Endodermal cell (in vitro differentiated cells): ENCODE measurements at regions not wholly inside any gene's neighbourhood (a gene's known extent, or its start where the extent isn't known, plus 50 kb on each side); places are given as distances from the start of the nearest gene placed in this dataset.

Source experiments
- DNase-seq: peaks from one replicate; pipeline ENCODE4 v3.0.0-alpha.2; 2017
- H3K27ac ChIP-seq: 2 replicates; pipeline ENCODE4 v1.5.1; 2013; ENCODE audit warnings: mild to moderate bottlenecking, low read depth, low read length, moderate library complexity
- H3K27me3 ChIP-seq: 2 replicates; pipeline ENCODE4 v1.6.1; 2013; ENCODE audit warnings: mild to moderate bottlenecking, low read length, moderate library complexity; ENCODE audit not compliant: insufficient read depth, control insufficient read depth, poor library complexity, severe bottlenecking
- H3K36me3 ChIP-seq: 2 replicates; pipeline ENCODE4 v1.7.0; 2013; ENCODE audit warnings: mild to moderate bottlenecking, low read length, moderate library complexity; ENCODE audit not compliant: control insufficient read depth, insufficient read depth
- H3K4me1 ChIP-seq: one replicate; pipeline ENCODE4 v1.7.0; 2013; ENCODE audit warnings: low read length; ENCODE audit not compliant: control insufficient read depth, insufficient read depth
- H3K4me3 ChIP-seq: 2 replicates; pipeline ENCODE4 v1.5.1; 2013; ENCODE audit warnings: mild to moderate bottlenecking, low read length, moderate library complexity
- H3K9ac ChIP-seq: 2 replicates; pipeline ENCODE4 v1.6.1; 2013; ENCODE audit warnings: mild to moderate bottlenecking, low read length, moderate library complexity; ENCODE audit not compliant: poor library complexity, severe bottlenecking; ENCODE audit errors: extremely low read depth
- H3K9me3 ChIP-seq: 2 replicates; pipeline ENCODE4 v1.6.1; 2013; ENCODE audit warnings: mild to moderate bottlenecking, low read length, moderate library complexity; ENCODE audit not compliant: control insufficient read depth
- H3K27ac Mint-ChIP-seq: 2 replicates; pipeline ENCODE4 v1.8.0; 2020; ENCODE audit warnings: mixed read lengths
- H3K27me3 Mint-ChIP-seq: 2 replicates; pipeline ENCODE4 v1.8.0; 2021; ENCODE audit warnings: mild to moderate bottlenecking, mixed read lengths; ENCODE audit not compliant: insufficient read depth
- H3K36me3 Mint-ChIP-seq: 2 replicates; pipeline ENCODE4 v1.8.0; 2020; ENCODE audit warnings: low read depth, mixed read lengths
- H3K4me1 Mint-ChIP-seq: 2 replicates; pipeline ENCODE4 v1.8.0; 2020; ENCODE audit warnings: mixed read lengths
- H3K4me3 Mint-ChIP-seq: 2 replicates; pipeline ENCODE4 v1.8.0; 2020; ENCODE audit warnings: mild to moderate bottlenecking, moderate library complexity, mixed read lengths
- H3K9me3 Mint-ChIP-seq: 2 replicates; pipeline ENCODE4 v1.8.0; 2020; ENCODE audit warnings: mild to moderate bottlenecking, mixed read lengths
- WGBS, 2 experiments: methylation state at CpG; one replicate each; pipeline versions ENCODE4 v1.1.5 to v1.1.7; 2013; ENCODE audit warnings: missing lambda C conversion rate in 2 of 2, mixed read lengths in 1 of 2; ENCODE audit not compliant: insufficient coverage in 1 of 2, insufficient read length in 1 of 2; 5-methylcytosine and 5-hydroxymethylcytosine counted together
- TF ChIP-seq, protein P1 (sequence below): fragments of 200-600 bp; sonication (generic); conservative IDR thresholded peaks from 2 replicates; pipeline ENCODE4 v1.5.0; 2021; ENCODE audit warnings: antibody characterized with exemption, mild to moderate bottlenecking

DNA sequence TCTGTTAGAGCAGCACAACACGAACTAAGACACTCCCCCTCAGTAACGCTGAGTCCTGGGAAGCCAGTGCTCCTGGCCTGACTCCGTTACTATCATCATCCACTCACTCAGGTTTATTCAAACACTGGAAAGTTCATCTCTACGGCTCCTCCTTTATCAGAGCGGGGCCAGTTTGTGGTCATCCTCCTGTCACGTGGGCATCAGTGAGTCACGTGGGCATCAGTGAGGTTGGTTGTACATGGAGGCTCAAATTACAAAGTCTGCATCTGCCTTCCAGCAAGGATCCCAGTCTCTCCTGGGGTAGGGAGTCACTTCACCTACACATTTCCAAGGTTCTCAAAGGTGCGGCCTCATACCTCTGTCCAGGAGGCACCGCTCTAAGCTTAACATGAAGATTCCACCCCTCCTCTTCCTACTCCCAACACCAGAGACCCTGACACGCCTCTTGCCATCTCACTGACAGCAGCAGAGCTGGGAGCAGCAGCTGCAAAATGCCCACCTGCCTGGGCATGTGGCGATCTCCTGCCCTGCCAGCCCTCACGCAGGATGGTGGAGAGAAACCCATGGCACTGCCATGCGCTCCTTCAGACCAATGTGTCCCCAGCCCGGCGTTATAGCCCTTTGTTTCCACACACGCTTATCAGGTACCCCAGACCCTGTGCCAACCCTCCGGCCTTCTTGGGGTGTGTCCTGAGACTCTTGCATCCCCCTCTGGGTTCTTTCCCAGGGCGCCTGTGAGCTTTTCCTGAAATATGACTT is 99.2 kb upstream of the PTPRM start:
- Histone ChIP-seq H3K27me3 (no peaks in the 10 kb centered on the region), H3K4me3 (no peak overlapping the region), H3K9ac (no peak overlapping the region), H3K27ac (no peak overlapping the region), H3K4me1 (no peaks in the 10 kb centered on the region), H3K36me3 (no peaks in the 10 kb centered on the region), H3K9me3 (no peaks in the 10 kb centered on the region)
- no peak overlapping the region for H3K4me3 Mint-ChIP-seq
- H3K4me1 Mint-ChIP-seq, result no peaks in the 10 kb centered on the region
- no peak for DNase-seq
- H3K36me3 Mint-ChIP-seq, result no peaks in the 10 kb centered on the region
- H3K9me3 Mint-ChIP-seq, result no peaks in the 10 kb centered on the region
- WGBS, 2 experiments, result 85 to 92% methylated on average over 8 to 18 of the region's 18 CpGs
- no peak overlapping the region for H3K27ac Mint-ChIP-seq
- peaks cover 1% of the 10 kb centered on the region for H3K27me3 Mint-ChIP-seq
- TF ChIP-seq, protein P1, sequence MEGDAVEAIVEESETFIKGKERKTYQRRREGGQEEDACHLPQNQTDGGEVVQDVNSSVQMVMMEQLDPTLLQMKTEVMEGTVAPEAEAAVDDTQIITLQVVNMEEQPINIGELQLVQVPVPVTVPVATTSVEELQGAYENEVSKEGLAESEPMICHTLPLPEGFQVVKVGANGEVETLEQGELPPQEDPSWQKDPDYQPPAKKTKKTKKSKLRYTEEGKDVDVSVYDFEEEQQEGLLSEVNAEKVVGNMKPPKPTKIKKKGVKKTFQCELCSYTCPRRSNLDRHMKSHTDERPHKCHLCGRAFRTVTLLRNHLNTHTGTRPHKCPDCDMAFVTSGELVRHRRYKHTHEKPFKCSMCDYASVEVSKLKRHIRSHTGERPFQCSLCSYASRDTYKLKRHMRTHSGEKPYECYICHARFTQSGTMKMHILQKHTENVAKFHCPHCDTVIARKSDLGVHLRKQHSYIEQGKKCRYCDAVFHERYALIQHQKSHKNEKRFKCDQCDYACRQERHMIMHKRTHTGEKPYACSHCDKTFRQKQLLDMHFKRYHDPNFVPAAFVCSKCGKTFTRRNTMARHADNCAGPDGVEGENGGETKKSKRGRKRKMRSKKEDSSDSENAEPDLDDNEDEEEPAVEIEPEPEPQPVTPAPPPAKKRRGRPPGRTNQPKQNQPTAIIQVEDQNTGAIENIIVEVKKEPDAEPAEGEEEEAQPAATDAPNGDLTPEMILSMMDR, result no peak

DNA sequence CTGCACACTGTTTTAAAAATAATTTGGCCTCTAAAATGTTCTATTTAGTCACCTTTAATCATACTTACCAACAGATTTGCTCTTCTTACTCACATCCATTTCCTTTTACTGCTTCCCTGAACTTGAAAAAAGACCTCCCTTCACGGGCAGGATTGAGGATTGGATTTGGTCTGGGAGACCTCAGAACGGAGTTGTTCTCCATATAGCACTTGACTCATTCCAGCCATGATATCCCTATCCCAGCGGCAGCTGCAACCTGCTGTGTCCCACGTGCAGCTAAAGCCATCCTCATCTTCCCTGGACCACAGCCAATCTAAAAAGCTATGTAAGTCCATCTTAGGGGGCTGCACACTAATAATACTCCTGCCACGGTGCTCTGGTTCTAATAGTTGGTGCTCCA is 97.0 kb upstream of the PTPRM start:
- Histone ChIP-seq H3K9ac (no peak overlapping the region), H3K36me3 (no peaks in the 10 kb centered on the region), H3K4me3 (no peak overlapping the region), H3K9me3 (no peaks in the 10 kb centered on the region), H3K4me1 (no peaks in the 10 kb centered on the region), H3K27me3 (no peaks in the 10 kb centered on the region), H3K27ac (no peak overlapping the region)
- Mint-ChIP-seq H3K27me3 (peaks cover 1% of the 10 kb centered on the region), H3K4me1 (no peaks in the 10 kb centered on the region), H3K4me3 (no peak overlapping the region), H3K27ac (no peak overlapping the region), H3K9me3 (no peaks in the 10 kb centered on the region), H3K36me3 (no peaks in the 10 kb centered on the region)
- no peak for DNase-seq
- TF ChIP-seq, protein P1, result no peak
- WGBS, 2 experiments, result 73 to 89% methylated on average over 5 of the region's 5 CpGs

DNA sequence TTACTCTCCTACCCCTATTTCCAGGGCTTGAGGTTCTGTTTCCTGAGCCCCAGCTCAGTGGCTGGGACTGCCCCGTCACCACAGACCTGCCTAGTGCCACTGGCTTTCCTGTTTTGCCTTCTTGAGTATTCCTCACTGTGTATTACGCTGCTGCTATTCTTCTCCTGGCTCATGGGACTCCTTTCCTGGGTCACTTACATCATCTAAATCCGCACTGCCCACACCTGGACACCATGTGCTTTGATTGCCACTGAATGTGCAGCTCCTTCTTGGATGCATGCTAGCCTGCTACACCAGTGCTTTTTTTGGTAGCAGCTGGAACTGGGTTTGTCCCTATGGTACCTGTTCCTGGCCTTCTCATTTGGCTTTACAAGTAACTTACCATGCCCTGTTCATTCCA is 96.6 kb upstream of the PTPRM start:
- no peak overlapping the region for H3K4me3 ChIP-seq
- Mint-ChIP-seq H3K9me3 (no peaks in the 10 kb centered on the region), H3K4me1 (no peaks in the 10 kb centered on the region), H3K4me3 (no peak overlapping the region), H3K27ac (no peak overlapping the region), H3K36me3 (no peaks in the 10 kb centered on the region), H3K27me3 (peaks cover 1% of the 10 kb centered on the region)
- H3K4me1 ChIP-seq, result no peaks in the 10 kb centered on the region
- 90 to 92% methylated on average over 3 of the region's 3 CpGs for WGBS, 2 experiments
- H3K27ac ChIP-seq, result no peak overlapping the region
- no peak overlapping the region for H3K9ac ChIP-seq
- no peaks in the 10 kb centered on the region for H3K9me3 ChIP-seq
- no peaks in the 10 kb centered on the region for H3K36me3 ChIP-seq
- no peaks in the 10 kb centered on the region for H3K27me3 ChIP-seq
- DNase-seq, result no peak
- TF ChIP-seq, protein P1, result no peak
